Astrocyte of the cerebellum (primary cell): ENCODE measurements at regions not wholly inside any gene's neighbourhood (a gene's known extent, or its start where the extent isn't known, plus 50 kb on each side); places are given as distances from the start of the nearest gene placed in this dataset.
A peak's percentile ranks its signal among the peaks of the same experiment; 100 is the strongest.
"Not testable (repeated sequence)": the region's sequence is repeated elsewhere in the genome, so short reads cannot be mapped to it uniquely, and the experiment has no call there.

Source experiments
- DNase-seq: peaks from one replicate; pipeline ENCODE4 v3.0.0-alpha.2; 2011; ENCODE audit warnings: low read depth
- H3K4me3 ChIP-seq: 2 replicates; pipeline ENCODE4 v1.5.1; 2011; ENCODE audit warnings: mild to moderate bottlenecking, low read depth, low read length, moderate library complexity
- CTCF ChIP-seq: IDR thresholded peaks from 2 replicates; pipeline ENCODE4 v1.5.1; 2012; ENCODE audit warnings: low read length, low read depth, moderate library complexity, mild to moderate bottlenecking; ENCODE audit errors: missing control alignments
- in situ Hi-C: cut with HindIII; loops from 2 replicates; pipeline ENCODE4 v1.10.0; 2017; ENCODE audit warnings: low sequenced_read_pairs

GRCh38 chr14:53845813-53846693 is 110.6 kb downstream of the BMP4 start:
- in situ Hi-C loops, result no loop called here

GRCh38 chr14:53842938-53843337 is 113.7 kb downstream of the BMP4 start:
- TF ChIP-seq CTCF, result no peak
- in situ Hi-C loops, result no loop called here
- H3K4me3 ChIP-seq, result no peak overlapping the region
- peak; percentile 28 for DNase-seq

More at GRCh38 chr14:53845813-53846693, 110.6 kb downstream of the BMP4 start:
- TF ChIP-seq CTCF, result no peak
- no peak for DNase-seq
- H3K4me3 ChIP-seq, result no peak overlapping the region

- H3K4me3 ChIP-seq, result no peak overlapping the region
- no peak for TF ChIP-seq CTCF
- no peak for DNase-seq
- in situ Hi-C loops, result no loop called here
Measured at GRCh38 chr14:53841109-53842099, 115.2 kb downstream of the BMP4 start.

GRCh38 chr14:53840444-53840843 is 116.2 kb downstream of the BMP4 start:
- TF ChIP-seq CTCF, result no peak
- no peak for DNase-seq
- in situ Hi-C loops, result no loop called here
- H3K4me3 ChIP-seq, result no peak overlapping the region

- H3K4me3 ChIP-seq, result no peak overlapping the region
- no peak for DNase-seq
- TF ChIP-seq CTCF, result no peak
- in situ Hi-C loops, result no loop called here
Measured at GRCh38 chr14:53838374-53838773, 118.3 kb downstream of the BMP4 start.

- H3K4me3 ChIP-seq, in situ Hi-C loops, DNase-seq: not testable (repeated sequence)
Measured at GRCh38 chr14:53837656-53838055, 119.0 kb downstream of the BMP4 start.
